Body of pancreas (tissue), 4 donors: ENCODE measurements at regions not wholly inside any gene's neighbourhood (a gene's known extent, or its start where the extent isn't known, plus 50 kb on each side); places are given as distances from the start of the nearest gene placed in this dataset.

Experiments used
- CTCF ChIP-seq, 7 experiments: fragments of 450-650 bp in 4 of 7; fragments of 200-600 bp in 3 of 7; sonication (generic) in 3 of 7; IDR thresholded peaks; one replicate each; pipeline ENCODE4 v1.5.1; 2016 to 2019; ENCODE audit warnings: antibody characterized with exemption in 7 of 7
- POLR2A ChIP-seq, 3 donors: fragments of 450-650 bp; IDR thresholded peaks; one replicate each; pipeline ENCODE4 v1.6.1; 2016; ENCODE audit warnings: antibody characterized with exemption in 3 of 3, mild to moderate bottlenecking in 2 of 3

GRCh38 chr2:138435701-138436100, 65.9 kb upstream of the SPOPL start:
- TF ChIP-seq CTCF (IDR thresholded peaks at IDR 0.05) (no peak), POLR2A (IDR thresholded peaks at IDR 0.05) (no peak)
